Activated T-cell treated with anti-CD3 and anti-CD28 coated beads, Interleukin-2, amount 50 U/mL, for 72 hours (primary cell): ENCODE measurements at regions not wholly inside any gene's neighbourhood (a gene's known extent, or its start where the extent isn't known, plus 50 kb on each side); places are given as distances from the start of the nearest gene placed in this dataset.
"Not testable (repeated sequence)": the region's sequence is repeated elsewhere in the genome, so short reads cannot be mapped to it uniquely, and the experiment has no call there.

Source experiments
- ATAC-seq, 2 donors: fragments of 150-1000 bp; cut with Tn5 transposase; replicated peaks in 1 of 2; 2 replicates each; pipeline ENCODE4 v1.10.0; 2021; ENCODE audit warnings: moderate library complexity in 2 of 2, mild to moderate bottlenecking in 1 of 2
- DNase-seq, 2 donors: peaks; one replicate each; pipeline ENCODE4 v3.0.0; 2021 to 2022; ENCODE audit warnings: mixed read lengths in 1 of 2
- H3K27ac Mint-ChIP-seq: one replicate; pipeline ENCODE4 v1.8.0; 2022; ENCODE audit warnings: mild to moderate bottlenecking, moderate library complexity, mixed read lengths
- H3K27me3 Mint-ChIP-seq: one replicate; pipeline ENCODE4 v1.8.0; 2022; ENCODE audit warnings: low read depth, mixed read lengths
- H3K36me3 Mint-ChIP-seq, 2 donors: one replicate each; pipeline ENCODE4 v1.8.0; 2022; ENCODE audit warnings: mixed read lengths in 2 of 2, mild to moderate bottlenecking in 1 of 2; ENCODE audit not compliant: insufficient read depth in 2 of 2
- H3K4me1 Mint-ChIP-seq: one replicate; pipeline ENCODE4 v1.8.0; 2022; ENCODE audit warnings: low read depth, mixed read lengths
- H3K4me3 Mint-ChIP-seq, 2 donors: one replicate each; pipeline ENCODE4 v1.8.0; 2022; ENCODE audit warnings: mild to moderate bottlenecking in 2 of 2, mixed read lengths in 2 of 2, moderate library complexity in 2 of 2
- H3K9me3 Mint-ChIP-seq, 2 donors: one replicate each; pipeline ENCODE4 v1.8.0; 2022; ENCODE audit warnings: mixed read lengths in 2 of 2

- DNase-seq (no peak), ATAC-seq (no peak)
- Mint-ChIP-seq H3K4me1 (no peaks in the 10 kb centered on the region), H3K36me3 (no peaks in the 10 kb centered on the region), H3K9me3 (peaks cover 3 to 4% of the 10 kb centered on the region in 2 donors), H3K4me3 (no peak overlapping the region), H3K27ac (no peak overlapping the region), H3K27me3 (no peaks in the 10 kb centered on the region)
Measured at GRCh38 chr13:112172641-112173251, 105.8 kb downstream of the SOX1 start.

- no peak for ATAC-seq
- H3K27me3 Mint-ChIP-seq = no peaks in the 10 kb centered on the region
- peaks cover 3 to 4% of the 10 kb centered on the region in 2 donors for H3K9me3 Mint-ChIP-seq
- no peaks in the 10 kb centered on the region for H3K4me1 Mint-ChIP-seq
- H3K36me3 Mint-ChIP-seq = no peaks in the 10 kb centered on the region
- no peak overlapping the region for H3K27ac Mint-ChIP-seq
- no peak for DNase-seq
- H3K4me3 Mint-ChIP-seq = no peak overlapping the region
Measured at GRCh38 chr13:112174476-112175110, 107.6 kb downstream of the SOX1 start.

DNA sequence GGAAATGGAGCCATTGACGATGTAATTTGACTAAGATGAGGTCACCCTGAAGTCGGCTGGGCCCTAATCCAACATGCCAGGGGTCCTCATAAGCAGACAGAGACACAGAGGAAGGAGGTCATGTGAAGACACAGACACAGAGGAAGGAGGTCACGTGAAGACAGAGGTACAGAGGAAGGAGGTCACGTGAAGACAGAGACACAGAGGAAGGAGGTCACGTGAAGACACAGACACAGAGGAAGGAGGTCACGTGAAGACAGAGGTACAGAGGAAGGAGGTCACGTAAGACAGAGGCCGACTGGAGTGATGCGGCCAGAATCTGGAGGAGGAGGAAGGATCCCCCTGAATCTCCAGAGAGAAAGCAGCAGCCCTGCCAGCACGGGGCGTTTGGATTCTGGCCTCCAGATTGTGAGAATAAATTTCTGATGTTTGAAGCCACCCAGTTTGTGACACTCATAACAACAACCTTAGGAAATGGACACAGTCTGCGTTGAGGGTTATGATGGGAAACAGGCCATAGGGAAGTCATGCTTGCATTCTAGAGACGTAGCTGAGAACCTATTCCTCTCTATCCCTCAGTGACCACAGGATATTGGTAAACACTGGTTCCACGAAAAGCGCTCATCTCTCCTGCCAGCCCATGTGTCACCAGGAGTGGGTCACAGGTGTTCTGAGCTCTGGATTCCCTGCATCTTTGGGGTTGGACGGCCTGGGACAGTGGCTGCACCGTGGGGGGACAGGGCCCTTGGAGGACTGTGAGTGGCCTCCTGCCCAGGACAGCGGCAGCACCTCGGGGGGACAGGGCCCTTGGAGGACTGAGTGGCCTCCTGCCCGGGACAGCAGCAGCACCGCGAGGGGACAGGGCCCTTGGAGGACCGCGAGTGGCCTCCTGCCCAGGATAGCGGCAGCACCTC is 108.5 kb downstream of the SOX1 start:
- DNase-seq (no peak), ATAC-seq (no peak)
- no peak overlapping the region for H3K27ac Mint-ChIP-seq
- H3K4me1 Mint-ChIP-seq = no peaks in the 10 kb centered on the region
- peaks cover 3 to 4% of the 10 kb centered on the region in 2 donors for H3K9me3 Mint-ChIP-seq
- no peak overlapping the region for H3K4me3 Mint-ChIP-seq
- H3K27me3 Mint-ChIP-seq = no peaks in the 10 kb centered on the region
- no peaks in the 10 kb centered on the region for H3K36me3 Mint-ChIP-seq

GRCh38 chr13:112176141-112177119 is 109.5 kb downstream of the SOX1 start:
- not testable (repeated sequence) for H3K27me3 Mint-ChIP-seq, H3K4me1 Mint-ChIP-seq, H3K27ac Mint-ChIP-seq, DNase-seq, ATAC-seq, H3K9me3 Mint-ChIP-seq, H3K4me3 Mint-ChIP-seq, H3K36me3 Mint-ChIP-seq

DNA sequence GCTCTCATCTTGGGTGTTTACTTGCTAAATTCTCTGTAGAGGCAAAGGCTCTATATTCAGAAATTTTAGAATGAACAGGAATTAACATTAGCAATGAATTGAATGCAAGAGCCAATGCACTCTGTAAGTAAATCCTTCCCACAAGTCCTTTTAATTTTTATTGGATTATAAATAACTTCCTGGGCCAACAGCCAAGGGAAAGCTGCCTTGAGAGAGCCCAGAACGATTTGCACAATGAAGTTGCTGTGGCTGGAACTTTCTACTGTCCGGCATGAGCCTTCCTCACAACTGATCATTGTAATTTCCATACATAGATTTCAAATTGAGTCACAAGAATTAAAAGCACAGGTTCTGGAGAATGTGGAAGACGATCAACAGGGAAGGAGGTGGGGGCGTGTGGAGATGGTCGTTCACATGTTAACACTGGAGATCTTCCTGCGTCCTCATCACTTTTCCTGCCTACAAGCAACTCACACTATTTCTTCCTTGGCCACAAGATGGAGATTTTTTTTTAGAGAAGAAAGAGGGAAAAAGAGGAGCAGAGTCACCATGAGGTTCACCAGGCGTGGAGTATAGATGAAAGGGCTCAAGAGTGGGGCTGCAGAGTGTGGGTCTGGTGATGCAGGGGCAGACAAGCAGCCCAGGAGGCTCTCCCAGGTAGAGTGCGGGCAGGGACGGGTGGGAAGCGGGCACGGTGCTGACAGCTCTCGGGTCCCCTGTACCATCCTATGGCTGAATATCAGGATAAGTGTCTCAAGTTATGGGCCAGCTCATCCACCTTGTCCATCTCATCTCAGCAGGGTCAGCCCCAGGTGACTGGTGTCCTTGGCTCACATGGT is 110.7 kb downstream of the SOX1 start:
- H3K4me1 Mint-ChIP-seq = no peaks in the 10 kb centered on the region
- no peak overlapping the region for H3K27ac Mint-ChIP-seq
- H3K4me3 Mint-ChIP-seq = no peak overlapping the region
- no peaks in the 10 kb centered on the region for H3K36me3 Mint-ChIP-seq
- no peaks in the 10 kb centered on the region for H3K27me3 Mint-ChIP-seq
- ATAC-seq (no peak), DNase-seq (no peak)
- H3K9me3 Mint-ChIP-seq = peaks cover 3 to 4% of the 10 kb centered on the region in 2 donors

DNA sequence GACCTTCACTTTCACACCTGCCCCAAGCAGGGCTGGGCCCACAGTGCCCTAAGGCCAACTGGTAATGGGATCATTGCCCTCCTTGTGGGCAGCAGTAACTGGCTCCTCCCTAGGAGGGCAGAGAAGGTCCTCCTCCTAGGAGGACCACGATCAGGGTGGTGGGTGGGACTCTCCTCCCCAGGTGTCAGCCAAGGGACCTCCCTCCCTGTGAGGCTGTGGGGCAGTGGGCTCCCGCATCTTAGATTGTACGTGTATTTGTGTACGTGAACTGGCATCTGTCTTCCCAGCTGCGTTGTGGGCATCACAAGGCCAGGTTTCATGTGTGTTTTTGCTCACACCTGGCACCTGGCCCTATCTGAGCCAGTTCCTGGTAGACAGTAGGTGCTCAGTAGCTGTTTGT is 111.8 kb downstream of the SOX1 start:
- Mint-ChIP-seq H3K4me1 (no peaks in the 10 kb centered on the region), H3K27ac (no peak overlapping the region), H3K9me3 (peaks cover 1 to 3% of the 10 kb centered on the region in 2 donors)

GRCh38 chr13:112179421-112179820 is 112.5 kb downstream of the SOX1 start:
- H3K9me3 Mint-ChIP-seq = no peaks in the 10 kb centered on the region
- H3K4me1 Mint-ChIP-seq = no peaks in the 10 kb centered on the region

More for the DNA sequence above, 111.8 kb downstream of the SOX1 start:
- H3K36me3 Mint-ChIP-seq = no peaks in the 10 kb centered on the region
- no peak for DNase-seq
- H3K4me3 Mint-ChIP-seq = no peak overlapping the region
- ATAC-seq = no peak
- no peaks in the 10 kb centered on the region for H3K27me3 Mint-ChIP-seq

DNA sequence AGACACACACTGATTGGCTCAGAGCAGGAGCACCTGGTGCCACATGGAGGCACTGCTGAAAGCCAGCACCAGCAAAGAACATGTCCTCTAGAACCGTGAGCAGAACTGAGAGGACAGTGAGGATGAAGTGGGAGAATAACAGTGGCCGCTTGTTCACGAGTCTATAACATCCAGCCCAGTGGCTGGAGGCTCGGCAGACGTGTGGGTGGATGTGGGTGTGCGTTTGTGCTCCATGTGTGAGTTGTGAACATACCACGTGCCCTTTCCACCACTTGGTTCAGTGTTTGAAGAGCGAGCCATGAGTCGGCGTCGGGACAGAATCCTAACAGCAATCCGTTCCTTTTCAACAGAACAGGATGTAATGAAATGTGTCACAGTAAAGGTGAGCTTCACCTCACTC is 113.0 kb downstream of the SOX1 start:
- H3K36me3 Mint-ChIP-seq = no peaks in the 10 kb centered on the region
- no peaks in the 10 kb centered on the region for H3K27me3 Mint-ChIP-seq
- no peak overlapping the region for H3K4me3 Mint-ChIP-seq
- no peak for ATAC-seq
- H3K9me3 Mint-ChIP-seq = no peaks in the 10 kb centered on the region
- no peak for DNase-seq
- no peak overlapping the region for H3K27ac Mint-ChIP-seq
- no peaks in the 10 kb centered on the region for H3K4me1 Mint-ChIP-seq

More at GRCh38 chr13:112179421-112179820, 112.5 kb downstream of the SOX1 start:
- Mint-ChIP-seq H3K27me3 (no peaks in the 10 kb centered on the region), H3K36me3 (no peaks in the 10 kb centered on the region), H3K4me3 (no peak overlapping the region), H3K27ac (no peak overlapping the region)
- no peak for DNase-seq
- no peak for ATAC-seq

GRCh38 chr13:112181336-112182067 is 114.6 kb downstream of the SOX1 start:
- DNase-seq (no peak), ATAC-seq (no peak)
- Mint-ChIP-seq H3K9me3 (no peaks in the 10 kb centered on the region), H3K27ac (no peak overlapping the region), H3K36me3 (no peaks in the 10 kb centered on the region), H3K27me3 (no peaks in the 10 kb centered on the region), H3K4me1 (no peaks in the 10 kb centered on the region), H3K4me3 (no peak overlapping the region)

DNA sequence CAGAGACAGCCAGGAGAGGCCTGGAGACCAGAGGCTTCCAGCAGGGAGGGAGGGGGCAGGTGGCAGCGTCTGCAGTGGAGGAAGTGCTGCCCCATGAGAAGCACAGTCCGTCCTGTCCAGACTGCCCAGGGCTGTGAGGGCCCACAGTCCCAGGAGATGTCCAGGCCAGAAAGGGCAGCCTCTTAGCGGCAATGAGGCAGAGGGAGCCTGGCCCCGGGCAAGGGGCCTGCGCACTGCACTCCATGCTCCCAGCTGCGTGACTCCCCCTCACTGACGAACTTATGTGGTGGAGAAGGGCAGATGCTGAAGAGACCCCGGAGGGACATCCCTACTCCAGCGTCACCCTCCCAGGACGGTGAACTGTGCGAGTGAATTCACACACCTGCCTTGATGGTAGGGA is 115.3 kb downstream of the SOX1 start:
- Mint-ChIP-seq H3K4me3 (no peak overlapping the region), H3K27ac (no peak overlapping the region), H3K36me3 (no peaks in the 10 kb centered on the region), H3K27me3 (no peaks in the 10 kb centered on the region), H3K4me1 (no peaks in the 10 kb centered on the region), H3K9me3 (no peaks in the 10 kb centered on the region)
- no peak for ATAC-seq
- no peak for DNase-seq

- no peaks in the 10 kb centered on the region for H3K4me1 Mint-ChIP-seq
- no peak overlapping the region for H3K27ac Mint-ChIP-seq
- no peak for DNase-seq
- no peak overlapping the region for H3K4me3 Mint-ChIP-seq
- ATAC-seq = no peak
- H3K9me3 Mint-ChIP-seq = no peaks in the 10 kb centered on the region
- H3K36me3 Mint-ChIP-seq = no peaks in the 10 kb centered on the region
- no peaks in the 10 kb centered on the region for H3K27me3 Mint-ChIP-seq
Measured at GRCh38 chr13:112182846-112183531, 116.0 kb downstream of the SOX1 start.
